ENCODE measurements at regions not wholly inside any gene's neighbourhood (a gene's known extent, or its start where the extent isn't known, plus 50 kb on each side); places are given as distances from the start of the nearest gene placed in this dataset.

- no peak for DNase-seq
- intact Hi-C loops (cut with DNase I), result no loop called here
- Histone ChIP-seq H3K27me3 (no peaks in the 10 kb centered on the region), H3K4me1 (ENCODE audit: insufficient read depth) (no peaks in the 10 kb centered on the region), H3K36me3 (no peaks in the 10 kb centered on the region), H3K9me3 (no peaks in the 10 kb centered on the region), H3K4me3 (no peak overlapping the region), H3K27ac (no peak overlapping the region)
- TF ChIP-seq EP300 (IDR thresholded peaks at IDR 0.05), result no peak
Measured at GRCh38 chr1:83798965-83799364, 200.0 kb downstream of the TTLL7 start.

DNA sequence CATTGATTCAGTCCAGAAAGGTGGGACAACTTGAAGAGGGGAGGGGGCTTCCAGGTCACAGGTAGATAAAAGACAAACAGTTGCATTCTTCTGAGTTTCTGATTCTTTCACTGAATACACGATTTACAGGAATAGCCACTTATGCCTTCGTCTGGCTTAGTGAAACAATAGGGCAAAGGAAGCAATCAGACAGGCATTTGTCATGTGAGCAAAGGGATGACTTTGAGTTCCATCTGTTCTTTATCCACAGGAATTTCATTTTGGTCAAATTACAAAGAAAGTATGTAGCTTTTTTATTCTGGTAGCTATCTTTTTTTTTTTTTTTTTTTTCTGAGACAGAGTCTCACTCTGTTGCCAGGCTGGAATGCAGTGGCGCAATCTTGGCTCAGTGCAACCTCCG is 202.5 kb downstream of the TTLL7 start:
- TF ChIP-seq EP300 (IDR thresholded peaks at IDR 0.05) (no peak), POLR2A (IDR thresholded peaks at IDR 0.05) (no peak)
- TF ChIP-seq, protein P1, sequence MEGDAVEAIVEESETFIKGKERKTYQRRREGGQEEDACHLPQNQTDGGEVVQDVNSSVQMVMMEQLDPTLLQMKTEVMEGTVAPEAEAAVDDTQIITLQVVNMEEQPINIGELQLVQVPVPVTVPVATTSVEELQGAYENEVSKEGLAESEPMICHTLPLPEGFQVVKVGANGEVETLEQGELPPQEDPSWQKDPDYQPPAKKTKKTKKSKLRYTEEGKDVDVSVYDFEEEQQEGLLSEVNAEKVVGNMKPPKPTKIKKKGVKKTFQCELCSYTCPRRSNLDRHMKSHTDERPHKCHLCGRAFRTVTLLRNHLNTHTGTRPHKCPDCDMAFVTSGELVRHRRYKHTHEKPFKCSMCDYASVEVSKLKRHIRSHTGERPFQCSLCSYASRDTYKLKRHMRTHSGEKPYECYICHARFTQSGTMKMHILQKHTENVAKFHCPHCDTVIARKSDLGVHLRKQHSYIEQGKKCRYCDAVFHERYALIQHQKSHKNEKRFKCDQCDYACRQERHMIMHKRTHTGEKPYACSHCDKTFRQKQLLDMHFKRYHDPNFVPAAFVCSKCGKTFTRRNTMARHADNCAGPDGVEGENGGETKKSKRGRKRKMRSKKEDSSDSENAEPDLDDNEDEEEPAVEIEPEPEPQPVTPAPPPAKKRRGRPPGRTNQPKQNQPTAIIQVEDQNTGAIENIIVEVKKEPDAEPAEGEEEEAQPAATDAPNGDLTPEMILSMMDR (IDR thresholded peaks at IDR 0.05), result no peak
- Histone ChIP-seq H3K36me3 (no peaks in the 10 kb centered on the region), H3K27me3 (no peaks in the 10 kb centered on the region), H3K4me1 (ENCODE audit: insufficient read depth) (no peaks in the 10 kb centered on the region), H3K4me3 (no peak overlapping the region), H3K27ac (no peak overlapping the region), H3K9me3 (no peaks in the 10 kb centered on the region)
- WGBS, 3 donors, result 91 to 93% (median 92%) methylated on average over 4 of the region's 4 CpGs
- intact Hi-C loops (cut with DNase I), result no loop called here
- no peak for DNase-seq

GRCh38 chr1:83794384-83794783 is 204.5 kb downstream of the TTLL7 start:
- TF ChIP-seq, protein P1 (IDR thresholded peaks at IDR 0.05), result no peak
- TF ChIP-seq POLR2A (IDR thresholded peaks at IDR 0.05), result no peak
- no peak for TF ChIP-seq EP300 (IDR thresholded peaks at IDR 0.05)

DNA sequence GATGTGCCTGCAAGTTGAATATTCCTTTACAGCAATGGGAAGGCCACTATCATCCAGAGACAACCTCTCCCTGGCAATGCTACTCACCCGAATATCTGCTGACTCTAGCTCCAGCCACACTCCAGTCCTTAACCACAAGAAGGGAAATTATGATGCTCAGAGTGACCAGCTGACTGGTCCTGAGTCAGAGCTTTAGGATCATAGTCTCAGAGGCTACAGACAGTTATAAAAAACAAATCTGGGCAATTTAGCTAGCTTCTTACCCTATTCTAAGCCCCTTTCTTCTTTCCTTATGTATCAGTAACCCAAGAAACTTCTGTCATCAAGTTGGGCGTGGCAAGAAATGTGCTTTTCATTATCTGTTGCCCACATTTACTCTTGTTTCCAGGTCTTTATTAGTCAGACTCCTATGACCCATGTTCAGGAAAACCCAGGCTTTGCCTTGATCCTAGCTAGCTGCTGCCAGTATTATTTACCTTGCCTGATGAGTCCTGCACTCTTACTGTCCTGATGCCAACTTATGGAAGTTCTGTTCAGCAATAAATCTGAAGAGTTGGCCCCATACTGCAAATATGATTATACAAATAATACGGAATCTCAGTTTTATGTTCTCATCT is 207.0 kb downstream of the TTLL7 start:
- Histone ChIP-seq H3K9me3 (no peaks in the 10 kb centered on the region), H3K36me3 (no peaks in the 10 kb centered on the region), H3K4me1 (ENCODE audit: insufficient read depth) (no peaks in the 10 kb centered on the region), H3K27me3 (no peaks in the 10 kb centered on the region), H3K27ac (no peak overlapping the region), H3K4me3 (no peak overlapping the region)
- no peak for DNase-seq
- no peak for TF ChIP-seq POLR2A (IDR thresholded peaks at IDR 0.05)
- TF ChIP-seq, protein P1 (IDR thresholded peaks at IDR 0.05), result no peak
- TF ChIP-seq EP300 (IDR thresholded peaks at IDR 0.05), result no peak
- WGBS, 3 donors, result 92 to 97% (median 93%) methylated on average over 3 of the region's 3 CpGs
- intact Hi-C loops (cut with DNase I), result no loop called here

More at GRCh38 chr1:83794384-83794783, 204.5 kb downstream of the TTLL7 start:
- Histone ChIP-seq H3K27me3 (no peaks in the 10 kb centered on the region), H3K9me3 (no peaks in the 10 kb centered on the region), H3K36me3 (no peaks in the 10 kb centered on the region), H3K4me3 (no peak overlapping the region), H3K4me1 (ENCODE audit: insufficient read depth) (no peaks in the 10 kb centered on the region), H3K27ac (no peak overlapping the region)
- intact Hi-C loops (cut with DNase I), result no loop called here
- 83 to 84% (median 83%) methylated on average over 2 of the region's 2 CpGs for WGBS, 3 donors
- DNase-seq, result no peak

DNA sequence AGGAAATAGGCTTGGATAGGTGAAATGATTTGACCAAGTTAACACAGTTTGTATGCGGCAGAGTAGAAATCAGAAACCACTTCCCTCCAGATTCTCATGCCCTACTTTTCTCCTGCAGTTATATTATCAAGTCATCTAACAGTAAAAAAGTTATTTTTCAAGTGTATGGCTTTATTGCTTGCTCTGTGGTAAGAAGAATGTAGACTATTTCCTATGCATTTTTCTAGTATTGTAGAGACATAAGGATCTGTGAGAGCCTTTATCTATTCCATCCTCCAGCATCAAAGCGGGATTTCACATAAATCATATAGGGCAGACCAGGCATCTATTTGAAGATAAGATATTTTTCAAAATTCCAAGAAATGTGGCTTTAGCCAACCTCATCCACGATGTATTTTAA is 208.5 kb downstream of the TTLL7 start:
- 87 to 93% (median 93%) methylated on average over 3 of the region's 3 CpGs for WGBS, 3 donors
- intact Hi-C loops (cut with DNase I), result no loop called here
- Histone ChIP-seq H3K4me3 (no peak overlapping the region), H3K36me3 (no peaks in the 10 kb centered on the region), H3K9me3 (no peaks in the 10 kb centered on the region), H3K27ac (no peak overlapping the region), H3K4me1 (ENCODE audit: insufficient read depth) (no peaks in the 10 kb centered on the region), H3K27me3 (no peaks in the 10 kb centered on the region)
- TF ChIP-seq EP300 (IDR thresholded peaks at IDR 0.05) (no peak), POLR2A (IDR thresholded peaks at IDR 0.05) (no peak)
- TF ChIP-seq, protein P1 (IDR thresholded peaks at IDR 0.05), result no peak
- DNase-seq, result no peak
